BJ (cell line): ENCODE measurements at regions not wholly inside any gene's neighbourhood (a gene's known extent, or its start where the extent isn't known, plus 50 kb on each side); places are given as distances from the start of the nearest gene placed in this dataset.

Experiments
- CTCF ChIA-PET: fragments of 350-600 bp; formaldehyde crosslinking; extraction: SDS; loops from one replicate; lab custom pipeline; 2021; ENCODE audit warnings: antibody characterized with exemption, inconsistent platforms; lab: Yijun Ruan, JAX
- POLR2A ChIA-PET: fragments of 300-600 bp; sonication (Branson Sonifier 250); formaldehyde crosslinking; extraction: SDS; loops from one replicate; lab custom pipeline; 2021; ENCODE audit warnings: antibody characterized with exemption; lab: Charles Lee
- DNase-seq: peaks from one replicate; pipeline ENCODE4 v3.0.0-alpha.2; 2011; ENCODE audit warnings: low read depth
- H3K27me3 ChIP-seq: 2 replicates; pipeline ENCODE4 v1.6.0; 2011; ENCODE audit warnings: low read length; ENCODE audit not compliant: control insufficient read depth, insufficient read depth
- H3K36me3 ChIP-seq: 2 replicates; pipeline ENCODE4 v1.5.1; 2011; ENCODE audit warnings: low read length; ENCODE audit not compliant: control insufficient read depth, insufficient read depth
- H3K4me3 ChIP-seq: 2 replicates; pipeline ENCODE4 v1.5.1; 2011; ENCODE audit warnings: low read depth, mild to moderate bottlenecking, control low read depth, low read length
- CTCF ChIP-seq: IDR thresholded peaks from 2 replicates; pipeline ENCODE4 v1.5.1; 2011; ENCODE audit warnings: low read depth, mild to moderate bottlenecking, control low read depth, inconsistent platforms, low read length, moderate library complexity; ENCODE audit not compliant: insufficient read depth

- ChIA-PET POLR2A (no interaction called here), CTCF (no interaction called here)
- Histone ChIP-seq H3K4me3 (no peak overlapping the region), H3K27me3 (no peaks in the 10 kb centered on the region), H3K36me3 (no peaks in the 10 kb centered on the region)
- DNase-seq = no peak
- TF ChIP-seq CTCF = no peak
These were observed 291.1 kb downstream of the DIO2 start for GRCh38 chr14:79920180-79920692.
